CD4-positive, alpha-beta T cell treated with Interleukin-17A for 4 hours (primary cell): ENCODE measurements at regions not wholly inside any gene's neighbourhood (a gene's known extent, or its start where the extent isn't known, plus 50 kb on each side); places are given as distances from the start of the nearest gene placed in this dataset.
"Not testable (repeated sequence)": the region's sequence is repeated elsewhere in the genome, so short reads cannot be mapped to it uniquely, and the experiment has no call there.

ENCODE experiments used
- DNase-seq: peaks from one replicate; pipeline ENCODE4 v3.0.0-alpha.2; 2020; ENCODE audit warnings: mixed read lengths

DNA sequence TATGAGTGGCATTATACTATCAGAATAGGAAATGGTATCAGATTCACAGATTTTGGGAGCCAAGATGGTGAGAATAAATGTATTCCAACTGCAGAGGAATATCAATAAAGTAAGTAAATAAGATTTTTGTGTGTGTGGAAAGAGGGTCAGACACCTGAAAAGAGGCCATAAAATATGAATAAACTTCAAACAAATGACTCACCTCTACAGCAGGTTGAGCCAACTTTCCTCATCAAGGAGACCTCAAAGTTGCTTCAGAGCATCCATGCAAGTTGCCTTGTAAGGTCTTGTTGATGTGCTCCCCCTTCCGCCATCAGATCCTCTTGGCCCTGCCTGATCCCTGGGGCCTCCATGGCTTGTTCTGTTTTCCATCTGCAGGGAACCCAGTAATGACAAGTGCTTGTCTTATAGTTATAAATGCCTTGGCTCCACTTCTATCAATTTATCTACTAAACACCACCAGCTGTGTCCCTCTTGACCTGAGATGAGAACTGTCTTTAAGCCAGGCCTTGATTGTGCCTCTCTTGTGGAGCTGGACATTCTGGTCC is 775.6 kb downstream of the LTN1 start:
- DNase-seq = no peak

DNA sequence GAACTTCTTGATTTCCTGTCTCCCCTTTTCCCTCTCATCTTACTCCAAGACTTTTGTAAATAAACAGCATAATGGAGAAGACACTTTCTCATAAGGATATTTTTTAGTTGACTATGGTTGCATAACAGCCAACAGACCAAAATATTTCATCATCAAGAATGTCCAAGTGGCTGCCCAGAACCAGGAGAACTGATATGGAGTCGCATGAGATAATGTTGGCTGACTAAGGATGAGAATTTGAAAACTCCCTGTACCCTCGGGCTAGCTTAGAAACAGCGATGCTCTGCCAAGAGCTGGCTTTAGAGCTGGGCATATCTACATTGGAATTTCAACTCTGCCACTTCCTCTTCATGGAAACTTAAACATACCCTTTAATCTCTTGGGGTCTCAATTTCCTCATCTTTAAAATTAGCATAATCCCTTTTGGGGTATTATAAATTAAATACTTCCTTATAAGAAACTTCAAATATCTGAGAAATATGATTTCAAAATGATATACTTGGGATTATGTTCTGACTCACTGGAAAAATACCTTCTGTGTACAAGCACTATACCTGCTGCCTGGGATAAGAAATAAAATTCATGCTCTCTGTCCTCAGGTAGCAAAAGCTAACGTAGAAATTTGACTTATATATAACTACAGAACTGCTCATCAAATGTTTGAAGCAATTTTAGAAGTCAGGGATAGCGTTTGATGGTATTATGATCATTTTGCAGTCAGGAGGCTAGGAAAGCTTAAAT is 777.3 kb downstream of the LTN1 start:
- DNase-seq = no peak

- DNase-seq = no peak
Measured at GRCh38 chr21:28214786-28215185, 777.9 kb downstream of the LTN1 start.

- no peak for DNase-seq
Measured at GRCh38 chr21:28213261-28213660, 779.4 kb downstream of the LTN1 start.

GRCh38 chr21:28212061-28212460 is 780.6 kb downstream of the LTN1 start:
- DNase-seq = no peak

GRCh38 chr21:28207436-28208173 is 785.1 kb downstream of the LTN1 start:
- DNase-seq = no peak

DNA sequence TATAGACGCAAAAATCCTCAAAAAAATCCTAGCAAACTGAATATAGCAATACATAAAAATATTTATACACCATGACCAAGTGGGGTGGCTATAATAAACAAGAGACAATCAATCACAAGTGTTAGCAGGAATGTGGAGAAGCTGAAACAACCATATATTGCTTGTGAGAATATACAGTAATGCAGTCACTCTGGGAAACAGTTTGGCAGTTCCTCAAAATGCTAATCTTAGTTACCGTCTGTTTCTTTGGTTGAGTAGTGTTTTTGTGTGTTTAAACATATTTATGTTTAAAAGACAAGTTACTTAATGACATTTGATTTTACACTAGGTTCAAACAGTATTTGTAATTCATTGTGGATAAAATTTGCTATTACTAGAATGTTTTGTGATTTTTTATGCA is 792.0 kb downstream of the LTN1 start:
- DNase-seq = no peak

- DNase-seq = no peak
Measured at GRCh38 chr21:28196981-28197380, 795.7 kb downstream of the LTN1 start.

GRCh38 chr21:28193189-28193588 is 799.5 kb downstream of the LTN1 start:
- no peak for DNase-seq

DNA sequence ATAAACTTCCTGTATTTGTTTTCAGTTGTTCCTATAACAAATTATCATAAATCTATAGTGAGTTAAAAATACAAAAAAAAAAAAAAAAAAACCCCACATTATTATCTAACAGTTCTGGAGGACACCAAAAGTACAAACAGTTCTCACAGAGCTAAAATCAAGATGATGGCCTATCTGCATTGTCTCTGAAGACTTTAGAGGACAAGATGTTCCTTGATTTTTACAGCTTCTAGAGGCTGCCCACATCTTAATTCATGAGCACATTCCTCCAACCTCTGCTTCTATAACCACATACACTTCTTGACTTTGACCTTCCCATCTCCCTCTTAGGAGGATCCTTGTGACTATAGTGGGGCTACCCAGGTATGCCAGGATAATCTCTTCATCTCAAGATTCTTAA is 806.1 kb downstream of the LTN1 start:
- no peak for DNase-seq

DNA sequence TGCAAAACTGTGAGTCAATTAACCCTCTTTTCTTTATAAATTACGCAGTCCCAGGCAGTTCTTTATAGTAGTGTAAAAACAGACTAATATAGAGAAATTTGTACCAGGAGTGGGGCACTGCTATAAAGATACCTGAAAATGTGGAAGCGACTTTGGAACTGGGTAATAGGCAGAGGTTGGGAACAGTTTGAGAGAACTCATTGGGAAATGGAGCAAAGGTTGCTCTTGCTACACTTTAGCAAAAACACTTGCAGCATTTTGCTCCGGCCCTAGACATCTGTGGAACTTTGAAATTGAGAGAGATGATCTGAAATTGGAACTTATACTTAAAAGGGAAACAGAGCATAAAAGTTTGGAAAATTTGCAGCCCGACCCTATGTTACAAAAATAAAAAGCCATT is 810.9 kb downstream of the LTN1 start:
- no peak for DNase-seq

DNA sequence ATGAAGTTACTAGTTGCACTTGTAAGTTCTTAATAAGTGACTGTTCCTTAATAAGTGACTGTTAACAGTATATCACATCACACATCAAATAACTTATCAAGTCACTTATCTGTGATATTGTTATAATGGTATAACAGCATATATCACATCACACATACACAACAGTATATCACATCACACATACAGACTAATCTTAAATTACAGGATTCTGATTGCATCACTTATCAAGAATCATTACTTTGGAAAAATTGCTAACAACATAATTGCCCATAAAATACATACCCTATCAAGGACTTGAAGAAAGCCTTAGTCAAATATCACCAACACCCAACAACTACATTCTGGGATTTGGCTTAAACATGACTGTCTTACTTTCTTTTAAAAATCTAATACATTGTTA is 813.5 kb downstream of the LTN1 start:
- no peak for DNase-seq

- no peak for DNase-seq
Measured at GRCh38 chr21:28177124-28177523, 815.6 kb downstream of the LTN1 start.

- no peak for DNase-seq
Measured at GRCh38 chr21:28174701-28175100, 818.0 kb downstream of the LTN1 start.

DNA sequence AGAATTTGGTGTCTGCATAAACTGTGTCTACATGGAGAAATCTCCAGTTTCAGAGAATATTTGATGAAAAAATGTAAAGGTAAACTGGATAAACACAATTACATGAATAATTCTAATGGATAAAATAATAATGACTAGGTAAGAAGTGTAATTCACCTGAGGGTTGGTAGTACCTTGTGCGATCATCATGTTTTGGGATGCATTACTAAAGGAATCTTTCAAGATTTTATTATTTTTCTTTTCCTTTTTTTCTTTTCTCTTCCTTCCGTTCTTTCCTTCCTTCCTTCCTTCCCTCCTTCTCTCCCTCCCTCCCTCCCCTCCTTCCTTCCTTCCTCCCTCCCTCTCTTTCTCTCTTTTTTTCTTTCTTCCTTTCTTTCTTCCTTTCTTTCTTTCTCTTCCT is 818.7 kb downstream of the LTN1 start:
- no peak for DNase-seq

- DNase-seq = no peak
Measured at GRCh38 chr21:28172376-28172775, 820.3 kb downstream of the LTN1 start.

DNA sequence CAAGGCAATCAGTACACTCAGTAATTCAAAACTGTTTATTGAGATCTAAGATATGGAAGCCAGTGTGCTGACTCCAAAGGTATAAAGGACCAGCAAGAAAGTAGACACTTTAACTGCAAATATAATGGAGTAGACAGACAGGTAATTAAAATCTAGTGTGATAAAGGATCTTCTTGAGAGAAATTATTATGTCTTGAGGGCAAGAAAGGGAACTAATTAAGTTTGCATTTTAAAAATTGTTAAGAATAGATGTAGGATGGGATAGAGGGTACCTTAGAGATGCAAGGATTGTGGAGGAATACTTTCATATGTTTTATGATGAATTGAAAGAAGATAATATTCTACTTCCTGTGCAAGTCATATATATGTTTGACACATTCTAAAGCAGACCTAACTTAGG is 825.3 kb downstream of the LTN1 start:
- DNase-seq = no peak

GRCh38 chr21:28164519-28164918 is 828.2 kb downstream of the LTN1 start:
- not testable (repeated sequence) for DNase-seq

GRCh38 chr21:28162052-28162451 is 830.6 kb downstream of the LTN1 start:
- DNase-seq = not testable (repeated sequence)

DNA sequence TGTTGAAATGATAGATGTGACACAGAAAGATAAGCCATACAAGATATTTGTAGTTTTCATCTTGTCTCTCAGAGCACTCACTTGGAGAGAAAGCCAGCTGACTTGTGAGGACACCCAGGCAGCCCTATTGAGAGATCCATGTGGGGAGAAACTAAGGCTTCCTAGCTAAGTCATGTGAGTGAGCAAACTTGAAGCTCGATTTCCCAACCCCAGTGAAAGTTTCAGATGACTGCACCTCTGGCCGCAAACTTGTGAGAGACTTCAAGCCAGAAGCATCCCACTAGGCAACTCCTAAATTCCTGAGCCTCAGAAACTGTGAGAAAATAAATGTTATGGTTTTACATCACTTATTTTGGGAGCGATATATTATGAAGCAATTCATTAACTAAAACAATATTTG is 832.3 kb downstream of the LTN1 start:
- DNase-seq = no peak

DNA sequence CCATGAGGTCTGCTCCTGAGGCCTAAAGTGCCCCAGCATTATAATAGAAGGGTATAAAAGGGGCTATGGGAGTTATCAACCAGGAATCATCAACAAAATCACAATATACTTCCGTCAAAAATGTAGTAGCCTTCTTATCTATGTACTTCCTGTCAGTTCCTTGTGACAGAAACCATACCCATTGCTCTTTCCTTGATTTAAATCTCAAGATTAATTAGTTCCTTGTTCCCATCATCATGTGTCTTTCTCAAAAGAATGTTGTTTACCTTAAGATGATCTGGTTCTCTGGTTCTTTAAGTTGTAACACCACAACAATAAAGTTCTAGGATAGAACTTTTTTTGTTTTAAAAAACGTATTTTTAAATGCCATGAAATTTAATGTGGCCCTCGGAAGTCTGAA is 833.3 kb downstream of the LTN1 start:
- DNase-seq = no peak

DNA sequence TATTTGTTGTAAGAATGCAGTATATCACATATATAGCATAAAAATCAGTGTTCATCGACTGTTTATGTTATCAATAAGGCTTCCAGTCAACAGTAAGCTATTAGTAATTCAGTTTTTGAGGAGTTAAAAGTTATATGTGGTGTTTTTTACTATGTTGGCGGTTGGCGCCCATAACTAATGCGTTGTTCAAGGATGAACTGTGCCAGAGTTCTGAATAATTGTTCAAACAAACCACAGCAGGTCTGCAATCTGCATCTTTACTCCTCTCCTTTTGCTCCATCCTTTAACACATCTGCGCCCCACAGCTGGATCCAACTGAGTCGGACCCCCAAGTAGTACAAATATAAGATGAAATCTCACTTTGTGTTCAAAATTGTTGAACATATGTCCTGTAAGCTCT is 836.1 kb downstream of the LTN1 start:
- no peak for DNase-seq

DNA sequence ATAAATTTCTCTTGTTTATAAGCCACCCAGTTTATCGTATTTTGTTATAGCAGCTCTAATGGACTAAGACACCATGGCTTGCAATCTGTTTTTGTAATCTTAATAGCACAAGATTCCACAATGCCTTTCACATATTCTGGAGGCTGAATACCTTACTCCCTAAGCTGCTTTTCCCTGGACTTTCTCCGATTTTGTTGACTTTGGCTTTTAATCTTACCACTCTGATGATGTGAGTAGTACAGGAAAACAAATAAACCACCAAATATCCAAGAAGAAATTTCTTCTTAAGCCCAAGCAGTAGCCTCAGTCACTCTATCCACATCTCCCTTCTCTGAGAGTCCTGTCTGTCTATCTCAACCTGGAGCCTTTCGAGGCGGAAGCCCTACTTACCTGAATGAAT is 838.6 kb downstream of the LTN1 start:
- DNase-seq = no peak

GRCh38 chr21:28152732-28153131 is 839.9 kb downstream of the LTN1 start:
- DNase-seq = no peak
